PC-3 (cell line): ENCODE measurements at regions not wholly inside any gene's neighbourhood (a gene's known extent, or its start where the extent isn't known, plus 50 kb on each side); places are given as distances from the start of the nearest gene placed in this dataset.

Source experiments
- EZH2 ChIP-seq: fragments of 300-600 bp; sonication (generic); IDR thresholded peaks from one replicate; pipeline ENCODE4 v1.6.1; 2017; ENCODE audit warnings: antibody characterized with exemption, mild to moderate bottlenecking, low read length; ENCODE audit not compliant: unreplicated experiment
- TF ChIP-seq, protein P1 (sequence below): fragments of 300-600 bp; sonication (generic); conservative IDR thresholded peaks from 2 replicates; pipeline ENCODE4 v1.5.1; 2017; ENCODE audit warnings: antibody characterized with exemption, low read depth, mild to moderate bottlenecking, low read length

DNA sequence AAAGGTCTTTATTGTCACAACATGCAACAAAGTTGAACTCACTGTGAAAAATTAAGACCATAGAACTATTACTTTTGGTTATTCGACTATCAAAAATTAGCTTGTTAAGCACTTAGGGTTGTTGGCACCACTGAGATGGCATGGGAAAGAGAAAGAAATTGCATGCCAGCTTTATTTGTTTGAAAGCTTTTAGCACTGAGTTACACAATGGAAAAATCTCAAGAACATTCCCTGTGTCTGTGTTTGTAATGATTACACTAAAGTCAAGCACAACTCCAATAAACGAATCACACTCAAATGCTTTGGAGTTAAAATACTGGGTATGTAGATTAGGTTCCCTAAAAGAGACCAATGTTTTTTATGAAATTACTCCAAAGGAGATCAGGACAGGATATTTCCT lies 158.6 kb upstream of the COL8A1 start:
- TF ChIP-seq, protein P1, sequence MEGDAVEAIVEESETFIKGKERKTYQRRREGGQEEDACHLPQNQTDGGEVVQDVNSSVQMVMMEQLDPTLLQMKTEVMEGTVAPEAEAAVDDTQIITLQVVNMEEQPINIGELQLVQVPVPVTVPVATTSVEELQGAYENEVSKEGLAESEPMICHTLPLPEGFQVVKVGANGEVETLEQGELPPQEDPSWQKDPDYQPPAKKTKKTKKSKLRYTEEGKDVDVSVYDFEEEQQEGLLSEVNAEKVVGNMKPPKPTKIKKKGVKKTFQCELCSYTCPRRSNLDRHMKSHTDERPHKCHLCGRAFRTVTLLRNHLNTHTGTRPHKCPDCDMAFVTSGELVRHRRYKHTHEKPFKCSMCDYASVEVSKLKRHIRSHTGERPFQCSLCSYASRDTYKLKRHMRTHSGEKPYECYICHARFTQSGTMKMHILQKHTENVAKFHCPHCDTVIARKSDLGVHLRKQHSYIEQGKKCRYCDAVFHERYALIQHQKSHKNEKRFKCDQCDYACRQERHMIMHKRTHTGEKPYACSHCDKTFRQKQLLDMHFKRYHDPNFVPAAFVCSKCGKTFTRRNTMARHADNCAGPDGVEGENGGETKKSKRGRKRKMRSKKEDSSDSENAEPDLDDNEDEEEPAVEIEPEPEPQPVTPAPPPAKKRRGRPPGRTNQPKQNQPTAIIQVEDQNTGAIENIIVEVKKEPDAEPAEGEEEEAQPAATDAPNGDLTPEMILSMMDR = no peak
- TF ChIP-seq EZH2 = no peak
